ENCODE measurements at regions not wholly inside any gene's neighbourhood (a gene's known extent, or its start where the extent isn't known, plus 50 kb on each side); places are given as distances from the start of the nearest gene placed in this dataset.
A peak's percentile ranks its signal among the peaks of the same experiment; 100 is the strongest.

DNA sequence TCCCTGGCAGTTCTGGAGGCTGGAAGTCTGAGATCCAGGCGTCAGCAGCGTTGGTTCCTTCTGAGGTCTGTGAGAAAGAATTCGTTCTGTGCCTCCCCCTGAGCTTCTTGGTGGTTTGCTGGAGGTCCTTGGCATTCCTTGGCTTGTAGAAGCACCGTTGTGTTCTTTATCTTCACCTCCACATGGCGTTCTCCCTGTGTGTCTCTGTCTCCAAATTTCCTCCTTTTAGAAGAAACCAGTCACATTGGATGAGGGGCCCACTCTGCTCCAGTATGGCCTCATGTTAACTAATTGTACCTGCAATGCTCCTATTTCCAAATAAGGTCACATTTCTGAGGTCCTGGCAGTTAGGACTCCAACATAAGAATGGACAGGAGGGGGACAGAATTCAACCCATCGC is 73.0 kb upstream of the BACH2 start:
- H3K4me1 Mint-ChIP-seq = peaks cover 37% of the 10 kb centered on the region
- Histone ChIP-seq H3F3A (replicated peaks; ENCODE audit: low read depth) (no peaks in the 10 kb centered on the region), H3K9me2 (ENCODE audit: insufficient read depth) (no peaks in the 10 kb centered on the region; the same call in 1 of the 2 replicates), H3K79me2 (replicated peaks; ENCODE audit: insufficient read depth) (no peaks in the 10 kb centered on the region), H2AFZ (no peak overlapping the region), H3K27ac (ENCODE audit: low read depth) (peak overlapping the region; percentile 75), H3K4me3 (no peak overlapping the region), H4K20me1 (replicated peaks; ENCODE audit: insufficient read depth) (no peaks in the 10 kb centered on the region), H3K4me2 (peak overlapping the region; percentile 11; the same call in 1 of the 2 replicates), H3K36me3 (ENCODE audit: insufficient read depth) (no peaks in the 10 kb centered on the region), H3K4me1 (ENCODE audit: insufficient read depth) (peaks cover 25% of the 10 kb centered on the region), H3K27me3 (ENCODE audit: insufficient read depth) (no peaks in the 10 kb centered on the region)
- DNase-seq (ENCODE audit: low spot score) = no peak
- peaks cover 5% of the 10 kb centered on the region for H3K27me3 Mint-ChIP-seq (ENCODE audit: insufficient read depth, low read depth, poor library complexity)
- no peak overlapping the region for H3K4me3 Mint-ChIP-seq
- no peak; the same call in 2 of the 3 replicates for ATAC-seq
- 0 out of 3 replicates have a peak, but pooled peaks cover 3% of the 10 kb centered on the region for H3K36me3 Mint-ChIP-seq (ENCODE audit: low read depth)
- H3K27ac Mint-ChIP-seq = peak overlapping the region; percentile 96
- TF ChIP-seq, protein P1, sequence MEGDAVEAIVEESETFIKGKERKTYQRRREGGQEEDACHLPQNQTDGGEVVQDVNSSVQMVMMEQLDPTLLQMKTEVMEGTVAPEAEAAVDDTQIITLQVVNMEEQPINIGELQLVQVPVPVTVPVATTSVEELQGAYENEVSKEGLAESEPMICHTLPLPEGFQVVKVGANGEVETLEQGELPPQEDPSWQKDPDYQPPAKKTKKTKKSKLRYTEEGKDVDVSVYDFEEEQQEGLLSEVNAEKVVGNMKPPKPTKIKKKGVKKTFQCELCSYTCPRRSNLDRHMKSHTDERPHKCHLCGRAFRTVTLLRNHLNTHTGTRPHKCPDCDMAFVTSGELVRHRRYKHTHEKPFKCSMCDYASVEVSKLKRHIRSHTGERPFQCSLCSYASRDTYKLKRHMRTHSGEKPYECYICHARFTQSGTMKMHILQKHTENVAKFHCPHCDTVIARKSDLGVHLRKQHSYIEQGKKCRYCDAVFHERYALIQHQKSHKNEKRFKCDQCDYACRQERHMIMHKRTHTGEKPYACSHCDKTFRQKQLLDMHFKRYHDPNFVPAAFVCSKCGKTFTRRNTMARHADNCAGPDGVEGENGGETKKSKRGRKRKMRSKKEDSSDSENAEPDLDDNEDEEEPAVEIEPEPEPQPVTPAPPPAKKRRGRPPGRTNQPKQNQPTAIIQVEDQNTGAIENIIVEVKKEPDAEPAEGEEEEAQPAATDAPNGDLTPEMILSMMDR (conservative IDR thresholded peaks at IDR 0.05; ENCODE audit: low read depth in 2 of 2) = no peak
- TF ChIP-seq, protein P2, sequence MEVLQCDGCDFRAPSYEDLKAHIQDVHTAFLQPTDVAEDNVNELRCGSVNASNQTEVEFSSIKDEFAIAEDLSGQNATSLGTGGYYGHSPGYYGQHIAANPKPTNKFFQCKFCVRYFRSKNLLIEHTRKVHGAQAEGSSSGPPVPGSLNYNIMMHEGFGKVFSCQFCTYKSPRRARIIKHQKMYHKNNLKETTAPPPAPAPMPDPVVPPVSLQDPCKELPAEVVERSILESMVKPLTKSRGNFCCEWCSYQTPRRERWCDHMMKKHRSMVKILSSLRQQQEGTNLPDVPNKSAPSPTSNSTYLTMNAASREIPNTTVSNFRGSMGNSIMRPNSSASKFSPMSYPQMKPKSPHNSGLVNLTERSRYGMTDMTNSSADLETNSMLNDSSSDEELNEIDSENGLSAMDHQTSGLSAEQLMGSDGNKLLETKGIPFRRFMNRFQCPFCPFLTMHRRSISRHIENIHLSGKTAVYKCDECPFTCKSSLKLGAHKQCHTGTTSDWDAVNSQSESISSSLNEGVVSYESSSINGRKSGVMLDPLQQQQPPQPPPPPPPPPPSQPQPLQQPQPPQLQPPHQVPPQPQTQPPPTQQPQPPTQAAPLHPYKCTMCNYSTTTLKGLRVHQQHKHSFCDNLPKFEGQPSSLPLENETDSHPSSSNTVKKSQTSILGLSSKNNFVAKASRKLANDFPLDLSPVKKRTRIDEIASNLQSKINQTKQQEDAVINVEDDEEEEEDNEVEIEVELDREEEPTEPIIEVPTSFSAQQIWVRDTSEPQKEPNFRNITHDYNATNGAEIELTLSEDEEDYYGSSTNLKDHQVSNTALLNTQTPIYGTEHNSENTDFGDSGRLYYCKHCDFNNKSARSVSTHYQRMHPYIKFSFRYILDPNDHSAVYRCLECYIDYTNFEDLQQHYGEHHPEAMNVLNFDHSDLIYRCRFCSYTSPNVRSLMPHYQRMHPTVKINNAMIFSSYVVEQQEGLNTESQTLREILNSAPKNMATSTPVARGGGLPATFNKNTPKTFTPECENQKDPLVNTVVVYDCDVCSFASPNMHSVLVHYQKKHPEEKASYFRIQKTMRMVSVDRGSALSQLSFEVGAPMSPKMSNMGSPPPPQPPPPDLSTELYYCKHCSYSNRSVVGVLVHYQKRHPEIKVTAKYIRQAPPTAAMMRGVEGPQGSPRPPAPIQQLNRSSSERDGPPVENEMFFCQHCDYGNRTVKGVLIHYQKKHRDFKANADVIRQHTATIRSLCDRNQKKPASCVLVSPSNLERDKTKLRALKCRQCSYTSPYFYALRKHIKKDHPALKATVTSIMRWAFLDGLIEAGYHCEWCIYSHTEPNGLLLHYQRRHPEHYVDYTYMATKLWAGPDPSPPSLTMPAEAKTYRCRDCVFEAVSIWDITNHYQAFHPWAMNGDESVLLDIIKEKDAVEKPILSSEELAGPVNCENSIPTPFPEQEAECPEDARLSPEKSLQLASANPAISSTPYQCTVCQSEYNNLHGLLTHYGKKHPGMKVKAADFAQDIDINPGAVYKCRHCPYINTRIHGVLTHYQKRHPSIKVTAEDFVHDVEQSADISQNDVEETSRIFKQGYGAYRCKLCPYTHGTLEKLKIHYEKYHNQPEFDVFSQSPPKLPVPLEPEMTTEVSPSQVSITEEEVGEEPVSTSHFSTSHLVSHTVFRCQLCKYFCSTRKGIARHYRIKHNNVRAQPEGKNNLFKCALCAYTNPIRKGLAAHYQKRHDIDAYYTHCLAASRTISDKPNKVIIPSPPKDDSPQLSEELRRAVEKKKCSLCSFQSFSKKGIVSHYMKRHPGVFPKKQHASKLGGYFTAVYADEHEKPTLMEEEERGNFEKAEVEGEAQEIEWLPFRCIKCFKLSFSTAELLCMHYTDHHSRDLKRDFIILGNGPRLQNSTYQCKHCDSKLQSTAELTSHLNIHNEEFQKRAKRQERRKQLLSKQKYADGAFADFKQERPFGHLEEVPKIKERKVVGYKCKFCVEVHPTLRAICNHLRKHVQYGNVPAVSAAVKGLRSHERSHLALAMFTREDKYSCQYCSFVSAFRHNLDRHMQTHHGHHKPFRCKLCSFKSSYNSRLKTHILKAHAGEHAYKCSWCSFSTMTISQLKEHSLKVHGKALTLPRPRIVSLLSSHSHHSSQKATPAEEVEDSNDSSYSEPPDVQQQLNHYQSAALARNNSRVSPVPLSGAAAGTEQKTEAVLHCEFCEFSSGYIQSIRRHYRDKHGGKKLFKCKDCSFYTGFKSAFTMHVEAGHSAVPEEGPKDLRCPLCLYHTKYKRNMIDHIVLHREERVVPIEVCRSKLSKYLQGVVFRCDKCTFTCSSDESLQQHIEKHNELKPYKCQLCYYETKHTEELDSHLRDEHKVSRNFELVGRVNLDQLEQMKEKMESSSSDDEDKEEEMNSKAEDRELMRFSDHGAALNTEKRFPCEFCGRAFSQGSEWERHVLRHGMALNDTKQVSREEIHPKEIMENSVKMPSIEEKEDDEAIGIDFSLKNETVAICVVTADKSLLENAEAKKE (CRISPR knock-in tag; IDR thresholded peaks at IDR 0.05) = no peak
- TF ChIP-seq JUNB (IDR thresholded peaks at IDR 0.05; ENCODE audit: unreplicated experiment) (no peak), POLR2AphosphoS5 (IDR thresholded peaks at IDR 0.05; ENCODE audit: low read depth) (no peak), CREB1 (CRISPR knock-in tag; IDR thresholded peaks at IDR 0.05; ENCODE audit: low read depth) (no peak), ZNF114 (CRISPR knock-in tag; IDR thresholded peaks at IDR 0.05) (no peak)
- H3K9me3 Mint-ChIP-seq = no peaks in the 10 kb centered on the region
